ENCODE measurements at regions not wholly inside any gene's neighbourhood (a gene's known extent, or its start where the extent isn't known, plus 50 kb on each side); places are given as distances from the start of the nearest gene placed in this dataset.
"Not testable (repeated sequence)": the region's sequence is repeated elsewhere in the genome, so short reads cannot be mapped to it uniquely, and the experiment has no call there.

DNA sequence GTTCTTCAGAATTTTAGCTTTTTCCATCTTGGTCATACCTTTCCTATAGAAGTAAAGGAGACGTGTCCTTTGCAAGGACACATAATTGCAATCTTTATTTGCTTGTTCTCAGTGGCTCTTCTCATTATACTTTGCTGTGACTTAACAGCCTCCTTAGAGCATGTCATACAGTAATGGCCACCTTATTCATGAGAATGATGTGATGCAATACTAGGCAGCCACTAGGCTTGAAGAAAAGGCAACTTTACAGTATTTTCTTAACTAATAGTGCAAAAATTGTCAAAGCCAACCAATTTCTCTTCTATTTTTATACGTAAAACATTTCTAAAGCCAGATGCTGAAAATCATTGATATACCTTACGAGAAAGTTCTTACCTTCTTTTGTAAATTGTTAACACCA lies 1296.8 kb upstream of the EYS start:
- H3K27ac ChIP-seq = no peak overlapping the region
- DNase-seq = no peak
- H3K4me3 ChIP-seq = no peak overlapping the region
- no peaks in the 10 kb centered on the region for H3K9me3 ChIP-seq (replicated peaks in 1 of 3)
- intact Hi-C loops (cut with DNase I) = no loop called here
- TF ChIP-seq, protein P1, sequence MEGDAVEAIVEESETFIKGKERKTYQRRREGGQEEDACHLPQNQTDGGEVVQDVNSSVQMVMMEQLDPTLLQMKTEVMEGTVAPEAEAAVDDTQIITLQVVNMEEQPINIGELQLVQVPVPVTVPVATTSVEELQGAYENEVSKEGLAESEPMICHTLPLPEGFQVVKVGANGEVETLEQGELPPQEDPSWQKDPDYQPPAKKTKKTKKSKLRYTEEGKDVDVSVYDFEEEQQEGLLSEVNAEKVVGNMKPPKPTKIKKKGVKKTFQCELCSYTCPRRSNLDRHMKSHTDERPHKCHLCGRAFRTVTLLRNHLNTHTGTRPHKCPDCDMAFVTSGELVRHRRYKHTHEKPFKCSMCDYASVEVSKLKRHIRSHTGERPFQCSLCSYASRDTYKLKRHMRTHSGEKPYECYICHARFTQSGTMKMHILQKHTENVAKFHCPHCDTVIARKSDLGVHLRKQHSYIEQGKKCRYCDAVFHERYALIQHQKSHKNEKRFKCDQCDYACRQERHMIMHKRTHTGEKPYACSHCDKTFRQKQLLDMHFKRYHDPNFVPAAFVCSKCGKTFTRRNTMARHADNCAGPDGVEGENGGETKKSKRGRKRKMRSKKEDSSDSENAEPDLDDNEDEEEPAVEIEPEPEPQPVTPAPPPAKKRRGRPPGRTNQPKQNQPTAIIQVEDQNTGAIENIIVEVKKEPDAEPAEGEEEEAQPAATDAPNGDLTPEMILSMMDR (IDR thresholded peaks at IDR 0.05) = no peak
- no peak for TF ChIP-seq POLR2A (IDR thresholded peaks at IDR 0.05)
- no peaks in the 10 kb centered on the region for H3K36me3 ChIP-seq (replicated peaks in 1 of 2)
- no peaks in the 10 kb centered on the region for H3K4me1 ChIP-seq (replicated peaks in 1 of 2)
- H3K27me3 ChIP-seq = no peaks in the 10 kb centered on the region
- 73 to 82% (median 76%) methylated on average over 3 of the region's 3 CpGs for WGBS, 4 donors

GRCh38 chr6:67000121-67000520 lies 1293.1 kb upstream of the EYS start:
- Histone ChIP-seq H3K4me3 (no peak overlapping the region), H3K27me3 (no peaks in the 10 kb centered on the region), H3K27ac (no peak overlapping the region), H3K4me1 (replicated peaks in 1 of 2) (no peaks in the 10 kb centered on the region), H3K36me3 (replicated peaks in 1 of 2) (no peaks in the 10 kb centered on the region), H3K9me3 (replicated peaks in 1 of 3) (no peaks in the 10 kb centered on the region)
- no peak for TF ChIP-seq POLR2A (IDR thresholded peaks at IDR 0.05)
- TF ChIP-seq, protein P1 (IDR thresholded peaks at IDR 0.05) = no peak
- no peak for DNase-seq
- intact Hi-C loops (cut with DNase I) = no loop called here
- 90 to 95% (median 92%) methylated on average over 2 of the region's 2 CpGs for WGBS, 4 donors

DNA sequence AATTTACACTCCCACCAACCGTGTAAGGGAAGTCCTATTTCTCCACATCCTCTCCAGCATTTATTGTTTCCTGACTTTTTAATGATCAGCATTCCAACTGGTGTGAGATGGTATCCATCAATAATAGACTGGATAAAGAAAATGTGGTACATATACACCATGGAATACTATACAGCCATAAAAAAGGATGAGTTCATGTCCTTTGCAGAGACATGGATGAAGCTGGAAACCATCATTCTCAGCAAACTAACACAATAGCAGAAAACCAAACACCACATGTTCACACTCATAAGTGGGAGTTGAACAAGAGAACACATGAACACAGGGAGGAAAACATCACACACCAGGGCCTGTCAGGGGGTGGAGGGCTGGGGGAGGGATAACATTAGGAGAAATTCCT lies 1290.6 kb upstream of the EYS start:
- H3K27ac ChIP-seq; intact Hi-C loops (cut with DNase I); H3K4me1 ChIP-seq (replicated peaks in 1 of 2); H3K36me3 ChIP-seq (replicated peaks in 1 of 2); H3K9me3 ChIP-seq (replicated peaks in 1 of 3); DNase-seq; H3K4me3 ChIP-seq; H3K27me3 ChIP-seq: not testable (repeated sequence)
- 74 to 89% (median 86%) methylated on average over 1 of the region's 1 CpG for WGBS, 4 donors

DNA sequence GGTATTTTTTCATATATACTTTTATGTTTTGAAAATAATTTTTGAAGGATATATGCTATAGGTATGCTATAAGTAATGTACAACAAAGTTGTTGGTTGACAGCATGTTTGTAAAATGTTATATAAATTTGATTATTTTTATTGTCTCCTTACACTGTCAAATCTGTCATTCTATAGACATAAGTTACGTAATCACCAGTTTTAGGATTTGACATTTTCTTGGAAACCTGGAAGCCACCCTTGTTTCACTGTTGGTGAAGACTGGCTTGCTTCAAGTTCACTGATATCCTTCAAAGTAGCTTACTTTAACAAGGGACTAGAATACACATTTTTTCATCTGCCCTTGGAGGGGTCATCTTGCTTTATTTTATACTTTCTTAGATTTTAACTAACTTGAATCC lies 1288.6 kb upstream of the EYS start:
- DNase-seq = no peak

DNA sequence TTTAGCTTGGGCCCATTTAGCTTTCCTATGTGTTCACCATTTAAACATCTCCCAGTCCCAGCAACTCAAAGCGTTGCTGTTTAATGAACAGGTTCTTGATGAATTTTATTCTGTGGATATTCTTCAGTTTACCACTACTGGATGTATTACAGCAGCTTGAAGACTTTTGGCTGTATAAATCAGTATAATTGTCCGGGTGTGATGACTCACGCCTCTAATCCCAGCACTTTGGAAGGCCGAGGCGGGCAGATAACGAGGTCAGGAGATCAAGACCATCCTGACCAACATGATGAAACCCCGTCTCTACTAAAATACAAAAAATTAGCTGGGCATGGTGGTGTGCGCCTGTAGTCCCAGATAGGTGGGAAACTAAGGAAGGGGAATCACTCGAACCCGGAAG lies 1286.7 kb upstream of the EYS start:
- intact Hi-C loops (cut with DNase I); H3K4me1 ChIP-seq (replicated peaks in 1 of 2); H3K4me3 ChIP-seq; H3K36me3 ChIP-seq (replicated peaks in 1 of 2); H3K27ac ChIP-seq; H3K27me3 ChIP-seq; DNase-seq; H3K9me3 ChIP-seq (replicated peaks in 1 of 3): not testable (repeated sequence)
- 73 to 79% (median 78%) methylated on average over 10 of the region's 10 CpGs for WGBS, 4 donors

More for the DNA sequence above, 1288.6 kb upstream of the EYS start:
- H3K36me3 ChIP-seq (replicated peaks in 1 of 2) = no peaks in the 10 kb centered on the region
- H3K9me3 ChIP-seq (replicated peaks in 1 of 3) = no peaks in the 10 kb centered on the region
- TF ChIP-seq, protein P1 (IDR thresholded peaks at IDR 0.05) = no peak
- no peak for TF ChIP-seq POLR2A (IDR thresholded peaks at IDR 0.05)
- H3K27ac ChIP-seq = no peak overlapping the region
- intact Hi-C loops (cut with DNase I) = no loop called here
- H3K27me3 ChIP-seq = no peaks in the 10 kb centered on the region
- 34 to 88% (median 83%) methylated on average over 1 of the region's 1 CpG for WGBS, 4 donors
- no peaks in the 10 kb centered on the region for H3K4me1 ChIP-seq (replicated peaks in 1 of 2)
- no peak overlapping the region for H3K4me3 ChIP-seq
